ENCODE measurements at regions not wholly inside any gene's neighbourhood (a gene's known extent, or its start where the extent isn't known, plus 50 kb on each side); places are given as distances from the start of the nearest gene placed in this dataset.
A peak's percentile ranks its signal among the peaks of the same experiment; 100 is the strongest.

DNA sequence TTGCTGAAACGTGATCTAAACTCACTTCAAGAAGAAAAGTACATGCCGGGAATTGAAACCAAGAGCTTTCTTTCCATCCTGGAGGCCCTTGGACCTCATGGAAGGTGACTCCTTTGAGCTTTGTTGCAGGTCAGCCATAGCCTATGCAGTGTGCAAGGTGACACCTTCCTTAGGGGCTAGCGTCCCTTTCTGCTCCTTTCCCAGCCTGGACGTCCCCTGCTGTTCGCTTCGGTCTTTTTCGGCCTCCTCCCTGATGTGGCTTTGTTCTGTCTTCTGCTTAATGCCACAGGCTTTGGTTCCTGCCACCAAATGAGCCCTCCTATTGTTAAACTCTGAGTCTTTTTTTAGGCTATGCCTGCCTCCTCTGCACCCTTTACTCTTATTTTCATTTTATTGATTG lies 308.8 kb downstream of the BRINP2 start:
- WGBS, 4 donors: 79 to 91% (median 84%) methylated on average over 7 of the region's 7 CpGs
- no peak for TF ChIP-seq POLR2A (IDR thresholded peaks at IDR 0.05)
- TF ChIP-seq, protein P1, sequence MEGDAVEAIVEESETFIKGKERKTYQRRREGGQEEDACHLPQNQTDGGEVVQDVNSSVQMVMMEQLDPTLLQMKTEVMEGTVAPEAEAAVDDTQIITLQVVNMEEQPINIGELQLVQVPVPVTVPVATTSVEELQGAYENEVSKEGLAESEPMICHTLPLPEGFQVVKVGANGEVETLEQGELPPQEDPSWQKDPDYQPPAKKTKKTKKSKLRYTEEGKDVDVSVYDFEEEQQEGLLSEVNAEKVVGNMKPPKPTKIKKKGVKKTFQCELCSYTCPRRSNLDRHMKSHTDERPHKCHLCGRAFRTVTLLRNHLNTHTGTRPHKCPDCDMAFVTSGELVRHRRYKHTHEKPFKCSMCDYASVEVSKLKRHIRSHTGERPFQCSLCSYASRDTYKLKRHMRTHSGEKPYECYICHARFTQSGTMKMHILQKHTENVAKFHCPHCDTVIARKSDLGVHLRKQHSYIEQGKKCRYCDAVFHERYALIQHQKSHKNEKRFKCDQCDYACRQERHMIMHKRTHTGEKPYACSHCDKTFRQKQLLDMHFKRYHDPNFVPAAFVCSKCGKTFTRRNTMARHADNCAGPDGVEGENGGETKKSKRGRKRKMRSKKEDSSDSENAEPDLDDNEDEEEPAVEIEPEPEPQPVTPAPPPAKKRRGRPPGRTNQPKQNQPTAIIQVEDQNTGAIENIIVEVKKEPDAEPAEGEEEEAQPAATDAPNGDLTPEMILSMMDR (IDR thresholded peaks at IDR 0.05): no peak
- DNase-seq: no peak

DNA sequence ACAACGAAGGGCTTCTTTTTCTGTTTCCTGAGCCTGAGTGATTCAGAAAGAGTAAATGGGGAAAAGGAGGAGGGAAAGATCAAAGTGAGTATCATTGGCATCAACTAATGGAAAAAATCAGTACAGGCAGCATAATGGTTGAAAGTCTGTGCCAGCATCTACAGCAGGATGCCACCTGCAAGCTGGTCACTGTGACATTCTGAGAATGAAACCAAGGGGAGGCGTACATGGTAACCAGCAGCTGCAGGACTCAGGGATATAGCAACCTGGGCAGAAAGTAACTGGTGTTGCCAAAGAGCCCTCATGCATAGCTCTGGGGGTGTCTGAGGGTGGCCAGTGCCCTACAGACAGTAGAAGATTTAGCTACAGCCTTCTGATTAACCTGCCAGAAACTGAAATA lies 305.9 kb downstream of the BRINP2 start:
- Histone ChIP-seq H3K36me3 (replicated peaks in 1 of 2) (no peaks in the 10 kb centered on the region), H3K27me3 (no peaks in the 10 kb centered on the region), H3K4me1 (replicated peaks in 1 of 2) (no peaks in the 10 kb centered on the region), H3K27ac (no peak overlapping the region), H3K9me3 (replicated peaks in 1 of 3) (no peaks in the 10 kb centered on the region), H3K4me3 (no peak overlapping the region)
- TF ChIP-seq, protein P1 (IDR thresholded peaks at IDR 0.05): no peak
- TF ChIP-seq POLR2A (IDR thresholded peaks at IDR 0.05): no peak
- WGBS, 4 donors: 56 to 68% (median 62%) methylated on average over 2 of the region's 2 CpGs
- intact Hi-C loops (cut with DNase I): no loop called here
- peak in 2 of 7 donors; percentile 11 to 28 for DNase-seq

More for the DNA sequence above, 308.8 kb downstream of the BRINP2 start:
- intact Hi-C loops (cut with DNase I): no loop called here
- Histone ChIP-seq H3K27ac (no peak overlapping the region), H3K4me3 (no peak overlapping the region), H3K36me3 (replicated peaks in 1 of 2) (no peaks in the 10 kb centered on the region), H3K27me3 (no peaks in the 10 kb centered on the region), H3K9me3 (replicated peaks in 1 of 3) (no peaks in the 10 kb centered on the region), H3K4me1 (replicated peaks in 1 of 2) (no peaks in the 10 kb centered on the region)

DNA sequence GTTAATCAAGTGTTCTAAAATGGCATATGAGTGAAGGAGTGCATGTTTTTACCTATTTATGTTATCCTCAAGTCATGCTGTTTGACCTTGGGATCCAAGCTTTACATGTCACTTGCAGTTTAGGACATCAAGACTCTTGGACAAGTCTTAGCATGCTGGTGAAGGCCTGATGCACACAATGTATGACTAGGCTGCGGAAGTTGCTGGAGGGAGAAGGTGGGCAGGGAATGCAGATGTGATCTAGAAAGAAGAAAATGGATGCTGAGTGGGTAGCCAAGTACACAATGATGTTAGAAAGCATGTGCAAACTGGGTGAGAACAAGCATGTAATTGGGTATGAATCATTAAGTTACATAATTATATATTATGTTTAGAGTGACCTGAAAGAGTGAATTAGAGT lies 301.8 kb downstream of the BRINP2 start:
- no peaks in the 10 kb centered on the region for H3K36me3 ChIP-seq (replicated peaks in 1 of 2)
- 88 to 97% (median 95%) methylated on average over 1 of the region's 1 CpG for WGBS, 4 donors
- H3K4me3 ChIP-seq: no peak overlapping the region
- H3K27ac ChIP-seq: no peak overlapping the region
- no peaks in the 10 kb centered on the region for H3K27me3 ChIP-seq
- H3K4me1 ChIP-seq (replicated peaks in 1 of 2): no peaks in the 10 kb centered on the region
- TF ChIP-seq, protein P1 (IDR thresholded peaks at IDR 0.05): no peak
- TF ChIP-seq POLR2A (IDR thresholded peaks at IDR 0.05): no peak
- DNase-seq: no peak
- intact Hi-C loops (cut with DNase I): no loop called here
- no peaks in the 10 kb centered on the region for H3K9me3 ChIP-seq (replicated peaks in 1 of 3)

DNA sequence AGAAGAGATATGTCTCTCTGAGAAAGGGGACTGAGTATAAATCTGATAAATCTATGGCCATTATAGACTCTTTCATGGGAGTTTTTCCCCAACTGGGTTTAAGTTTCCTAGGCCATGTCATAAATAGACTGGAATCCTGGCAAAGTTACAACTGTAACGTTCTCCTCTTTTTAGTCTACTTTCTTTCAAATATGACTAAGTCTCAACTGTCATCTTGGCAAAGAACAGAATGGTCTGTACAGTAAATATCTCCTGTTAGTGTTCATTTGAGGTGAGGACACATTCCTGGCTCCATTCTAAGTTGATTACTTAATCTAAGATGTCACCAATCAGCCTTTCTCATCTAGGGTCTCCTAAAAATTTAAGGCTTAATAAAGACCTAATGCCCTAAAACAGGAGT lies 300.5 kb downstream of the BRINP2 start:
- intact Hi-C loops (cut with DNase I): no loop called here
- Histone ChIP-seq H3K4me3 (no peak overlapping the region), H3K27ac (no peak overlapping the region), H3K27me3 (no peaks in the 10 kb centered on the region), H3K9me3 (replicated peaks in 1 of 3) (no peaks in the 10 kb centered on the region), H3K36me3 (replicated peaks in 1 of 2) (no peaks in the 10 kb centered on the region), H3K4me1 (replicated peaks in 1 of 2) (no peaks in the 10 kb centered on the region)
- DNase-seq: no peak
- WGBS, 4 donors: 22 to 29% (median 28%) methylated on average over 1 of the region's 1 CpG
- TF ChIP-seq POLR2A (IDR thresholded peaks at IDR 0.05): no peak
- TF ChIP-seq, protein P1 (IDR thresholded peaks at IDR 0.05): no peak

Measured in adrenal gland (tissue), 9 donors.